HG03457 (cell line): ENCODE measurements at regions not wholly inside any gene's neighbourhood (a gene's known extent, or its start where the extent isn't known, plus 50 kb on each side); places are given as distances from the start of the nearest gene placed in this dataset.

Source experiments
- ATAC-seq: cut with Tn5 transposase; IDR thresholded peaks from one replicate; pipeline ENCODE4 v1.9.1; 2021; ENCODE audit warnings: moderate number of reproducible peaks; ENCODE audit not compliant: unreplicated experiment

DNA sequence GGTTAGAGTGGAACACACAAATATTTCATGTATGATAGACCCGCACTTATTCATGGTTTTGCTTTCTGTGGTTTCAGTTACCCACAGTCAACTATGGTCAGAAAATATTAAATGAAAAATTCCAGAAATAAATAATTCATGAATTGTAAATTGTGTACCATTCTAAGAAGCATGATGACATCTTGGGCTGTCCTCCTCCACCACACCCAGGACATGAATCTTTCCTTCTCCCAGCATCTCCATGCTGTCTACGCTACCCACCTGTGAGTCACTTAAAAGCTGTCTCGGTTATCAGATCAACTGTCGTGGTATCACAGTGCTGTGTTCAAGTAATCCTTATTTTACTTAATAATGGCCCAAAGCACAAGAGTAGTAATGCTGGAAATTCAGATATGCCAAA lies 419.6 kb upstream of the NRP1 start:
- no peak for ATAC-seq

DNA sequence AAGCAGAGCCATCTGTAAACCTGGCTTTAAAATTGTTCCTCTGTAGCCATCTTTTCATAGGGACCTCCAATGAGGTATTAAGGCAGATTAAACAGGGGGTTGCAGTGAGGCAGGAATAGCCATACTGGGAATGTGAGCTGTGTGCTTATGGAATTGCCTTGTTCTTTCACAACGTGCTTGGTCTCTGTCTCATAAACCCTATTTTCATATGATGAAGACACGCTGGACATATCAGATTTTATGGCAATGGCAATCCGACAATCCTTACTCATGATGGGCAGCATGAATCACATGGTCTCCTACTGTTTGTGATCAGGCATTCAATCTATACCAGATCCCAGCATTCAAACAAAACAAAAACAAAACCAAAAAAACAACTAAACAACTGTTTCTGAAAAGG lies 418.9 kb upstream of the NRP1 start:
- no peak for ATAC-seq

GRCh38 chr10:33749790-33750189 lies 415.3 kb upstream of the NRP1 start:
- ATAC-seq = no peak

- no peak for ATAC-seq
Measured at GRCh38 chr10:33749067-33749735, 414.7 kb upstream of the NRP1 start.

GRCh38 chr10:33746836-33747268 lies 412.4 kb upstream of the NRP1 start:
- ATAC-seq = no peak

- ATAC-seq = no peak
Measured at GRCh38 chr10:33746186-33746585, 411.7 kb upstream of the NRP1 start.

DNA sequence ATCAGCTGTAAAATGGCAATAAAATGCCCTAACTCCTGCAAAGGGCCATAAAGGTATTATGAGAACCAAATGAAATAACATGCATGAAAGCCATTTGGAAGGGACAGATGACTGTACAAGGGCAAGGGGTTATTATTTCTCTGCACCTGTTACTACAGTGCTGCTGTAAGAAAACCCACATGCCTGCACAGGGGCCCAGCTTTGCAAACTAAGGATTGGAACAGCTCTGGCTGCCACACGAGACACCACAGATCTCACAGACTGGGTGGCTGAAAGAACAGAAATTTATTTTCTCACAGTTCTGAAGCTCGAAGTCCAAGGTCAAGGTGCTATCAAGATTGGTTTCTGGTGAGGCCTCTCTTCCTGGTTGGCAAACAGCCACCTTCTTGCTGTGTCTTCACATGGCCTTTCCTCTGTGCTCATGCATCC lies 409.0 kb upstream of the NRP1 start:
- ATAC-seq = no peak

DNA sequence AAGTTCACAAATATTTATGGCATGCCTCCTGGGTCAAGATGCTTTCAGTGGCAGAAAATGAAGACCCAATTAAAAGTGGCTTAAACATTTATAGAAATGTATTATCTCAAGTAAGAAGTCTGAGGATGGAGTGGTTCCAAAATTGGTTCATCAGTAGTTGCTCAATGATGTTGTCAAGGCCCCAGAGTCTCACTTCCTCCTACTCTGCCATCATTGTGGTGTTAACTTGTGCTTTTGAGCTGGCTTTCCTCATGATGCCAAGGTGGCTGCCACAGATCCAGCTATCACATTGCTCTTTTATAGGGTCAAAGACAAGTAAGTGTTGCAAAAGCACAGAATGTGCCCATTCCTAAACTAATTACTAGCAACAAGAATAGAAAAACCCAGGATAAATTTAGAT lies 404.6 kb upstream of the NRP1 start:
- ATAC-seq = no peak

GRCh38 chr10:33735464-33735923 lies 401.0 kb upstream of the NRP1 start:
- no peak for ATAC-seq

GRCh38 chr10:33734393-33735155 lies 400.1 kb upstream of the NRP1 start:
- no peak for ATAC-seq

- no peak for ATAC-seq
Measured at GRCh38 chr10:33733058-33733457, 398.6 kb upstream of the NRP1 start.

DNA sequence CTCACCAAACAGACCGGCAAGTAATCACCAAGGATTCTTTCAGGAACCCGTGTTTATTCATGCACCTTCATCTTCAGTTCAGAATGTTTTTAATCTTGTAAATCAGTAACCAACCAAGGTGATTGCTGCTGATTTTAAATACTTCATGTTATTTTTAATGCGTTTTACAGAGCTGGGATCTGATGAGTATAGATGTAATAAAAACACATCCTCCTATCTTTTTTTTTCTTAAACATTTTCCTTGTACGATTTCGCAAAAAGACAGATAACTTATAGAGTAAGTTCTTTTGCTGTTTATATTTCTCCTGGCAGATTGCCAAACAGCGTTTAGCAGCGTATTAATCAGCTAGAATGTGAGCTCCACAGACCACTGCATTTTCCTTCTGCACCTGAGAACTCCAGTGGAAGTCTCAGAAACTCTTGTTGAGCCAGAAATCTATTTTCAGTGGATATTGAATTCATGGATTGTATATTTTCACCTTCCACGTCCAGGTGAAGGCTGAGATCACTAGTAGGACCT lies 397.8 kb upstream of the NRP1 start:
- no peak for ATAC-seq

DNA sequence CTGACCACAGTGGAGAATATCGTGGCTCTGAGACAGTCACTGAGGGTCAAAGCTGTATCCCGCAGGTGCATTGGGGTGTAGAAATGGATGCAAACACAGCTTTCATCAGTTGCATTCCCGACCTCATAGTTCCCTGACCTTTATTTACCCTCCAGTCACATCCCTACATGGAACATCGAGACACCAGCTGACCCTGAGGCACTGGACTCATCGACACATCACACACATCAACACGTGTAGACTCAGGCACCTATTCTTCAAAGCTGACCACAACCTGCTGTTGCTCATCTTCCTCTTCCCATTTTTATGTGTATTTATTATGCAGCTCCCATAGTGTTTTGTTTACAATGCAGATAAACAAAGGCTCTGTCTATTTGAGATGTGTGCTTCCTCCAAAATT lies 396.9 kb upstream of the NRP1 start:
- ATAC-seq = no peak

GRCh38 chr10:33725430-33725829 lies 391.0 kb upstream of the NRP1 start:
- no peak for ATAC-seq

- ATAC-seq = no peak
Measured at GRCh38 chr10:33723181-33723580, 388.7 kb upstream of the NRP1 start.

- no peak for ATAC-seq
Measured at GRCh38 chr10:33722067-33722466, 387.6 kb upstream of the NRP1 start.

DNA sequence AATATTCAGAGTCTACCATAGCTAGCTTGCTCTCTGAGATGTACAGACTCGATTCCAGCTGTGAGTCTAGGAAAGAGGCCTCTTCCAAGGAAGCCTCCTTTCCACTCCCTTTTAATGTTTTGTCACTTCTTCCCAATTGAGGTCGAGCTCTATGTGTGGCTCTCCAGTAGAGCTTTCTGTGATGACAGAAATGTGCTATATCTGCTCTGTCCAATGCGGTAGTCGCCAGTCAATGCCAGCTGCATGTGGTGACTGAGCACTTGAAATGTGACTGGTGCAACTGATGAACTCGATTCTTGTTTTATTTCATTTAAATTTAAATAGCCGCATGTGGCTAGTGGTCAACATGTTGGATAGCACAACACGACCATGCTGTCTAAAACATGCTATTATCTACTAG lies 387.0 kb upstream of the NRP1 start:
- ATAC-seq = no peak

DNA sequence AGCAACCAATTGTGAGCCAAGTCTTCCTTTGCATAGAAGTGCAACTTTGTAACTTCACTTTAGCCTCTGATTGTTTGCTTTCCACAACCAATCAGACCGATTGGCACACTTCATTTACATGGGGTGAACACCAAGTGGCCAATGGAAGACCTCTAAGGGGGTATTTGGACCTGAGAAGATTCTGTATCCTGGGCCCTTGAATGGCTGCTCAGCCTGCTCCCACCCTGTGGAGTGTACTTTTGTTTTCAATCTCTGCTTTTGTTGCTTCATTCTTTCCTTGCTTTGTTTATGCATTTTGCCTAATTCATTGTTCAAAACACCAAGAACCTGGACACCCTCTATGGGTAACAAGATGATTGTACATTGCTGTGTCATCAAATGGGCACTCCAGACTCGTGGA lies 385.7 kb upstream of the NRP1 start:
- no peak for ATAC-seq

- no peak for ATAC-seq
Measured at GRCh38 chr10:33719005-33719703, 384.7 kb upstream of the NRP1 start.

GRCh38 chr10:33716501-33717267 lies 382.2 kb upstream of the NRP1 start:
- no peak for ATAC-seq
